Endothelial cell of umbilical vein (primary cell): ENCODE measurements at regions not wholly inside any gene's neighbourhood (a gene's known extent, or its start where the extent isn't known, plus 50 kb on each side); places are given as distances from the start of the nearest gene placed in this dataset.

Experiments used
- BruUV-seq: library from RNA; stranded (reverse); fragments of 400-500 nt; replicated peaks from 2 replicates; lab custom pipeline; 2021; lab: Mats Ljungman, UMichigan
- CTCF ChIA-PET: fragments of 300-600, 350-600 bp; sonication (Branson Sonifier 250); formaldehyde crosslinking; loops from one replicate; lab custom pipeline; 2021; ENCODE audit warnings: antibody characterized with exemption, inconsistent platforms; lab: Charles Lee
- POLR2A ChIA-PET: fragments of 300-600, 350-600 bp; sonication (Branson Sonifier 250); formaldehyde crosslinking; loops from one replicate; lab custom pipeline; 2021; ENCODE audit warnings: antibody characterized with exemption, inconsistent platforms; lab: Charles Lee
- DNase-seq: peaks from one replicate; pipeline ENCODE4 v3.0.0-alpha.2; 2011; ENCODE audit warnings: low read depth, low spot score
- FAIRE-seq: peaks from 2 replicates; lab custom pipeline; 2011; peaks lifted over from hg19 to GRCh38; lab: Jason Lieb, UNC
- H2AFZ ChIP-seq: 2 replicates; pipeline ENCODE4 v1.6.0; 2012; ENCODE audit warnings: low read depth, low read length, control low read depth, inconsistent platforms
- H3K27ac ChIP-seq: 2 replicates; pipeline ENCODE4 v1.5.1; 2011; ENCODE audit warnings: low read depth, mild to moderate bottlenecking, control low read depth, low read length, moderate library complexity; ENCODE audit not compliant: insufficient read depth
- H3K27me3 ChIP-seq, 2 experiments: 2 replicates each; pipeline versions ENCODE4 v1.6.0 to v1.6.1; 2011; ENCODE audit warnings: low read length in 2 of 2, mixed read lengths in 1 of 2; ENCODE audit not compliant: control insufficient read depth in 2 of 2, insufficient read depth in 2 of 2
- H3K36me3 ChIP-seq, 2 experiments: 2 replicates in 1 of 2; 3 replicates in 1 of 2; pipeline ENCODE4 v1.5.1; 2011; ENCODE audit warnings: low read length in 2 of 2, mild to moderate bottlenecking in 1 of 2, moderate library complexity in 1 of 2; ENCODE audit not compliant: control insufficient read depth in 2 of 2, insufficient read depth in 2 of 2; ENCODE audit errors: extremely low read depth in 1 of 2
- H3K4me1 ChIP-seq: 3 replicates; pipeline ENCODE4 v1.5.1; 2011; ENCODE audit warnings: mild to moderate bottlenecking, low read length; ENCODE audit not compliant: control insufficient read depth, insufficient read depth; ENCODE audit errors: extremely low read depth
- H3K4me2 ChIP-seq: 2 replicates; pipeline ENCODE4 v1.6.1; 2011; ENCODE audit warnings: low read length, control low read depth, mixed read lengths; ENCODE audit not compliant: insufficient read depth
- H3K4me3 ChIP-seq, 3 experiments: fragments of 200-600 bp in 1 of 3; sonication (generic), shearing (Covaris generic) in 1 of 3; replicated peaks in 1 of 3; 2 replicates each; pipeline ENCODE4 v1.5.1; 2011 to 2016; ENCODE audit warnings: control low read depth in 3 of 3, low read length in 3 of 3, mild to moderate bottlenecking in 2 of 3, inconsistent platforms in 1 of 3, low read depth in 1 of 3, moderate library complexity in 1 of 3; ENCODE audit not compliant: insufficient read depth in 1 of 3
- H3K79me2 ChIP-seq: 2 replicates; pipeline ENCODE4 v1.6.0; 2012; ENCODE audit warnings: low read length, inconsistent platforms; ENCODE audit not compliant: control insufficient read depth, insufficient read depth
- H3K9ac ChIP-seq: replicated peaks from 2 replicates; pipeline ENCODE3; 2011; ENCODE audit warnings: low read length, control low read depth; ENCODE audit not compliant: insufficient read depth; ENCODE audit errors: extremely low read depth
- H3K9me1 ChIP-seq: replicated peaks from 3 replicates; pipeline ENCODE4 v1.6.0; 2011; ENCODE audit warnings: mild to moderate bottlenecking, low read length; ENCODE audit not compliant: control insufficient read depth, insufficient read depth; ENCODE audit errors: extremely low read depth
- H3K9me3 ChIP-seq: replicated peaks from 2 replicates; pipeline ENCODE4 v1.5.1; 2012; ENCODE audit warnings: low read length, inconsistent platforms; ENCODE audit not compliant: control insufficient read depth, insufficient read depth
- H4K20me1 ChIP-seq: replicated peaks from 2 replicates; pipeline ENCODE3; 2011; ENCODE audit warnings: mild to moderate bottlenecking, low read length; ENCODE audit not compliant: control insufficient read depth, insufficient read depth; ENCODE audit errors: extremely low read depth
- EZH2 ChIP-seq: IDR thresholded peaks from 2 replicates; pipeline ENCODE4 v1.6.1; 2012; ENCODE audit warnings: borderline replicate concordance, low read depth, mild to moderate bottlenecking, moderate library complexity, low read length, inconsistent platforms; ENCODE audit not compliant: severe bottlenecking
- FOS ChIP-seq: IDR thresholded peaks from 2 replicates; pipeline ENCODE4 v1.6.1; 2011; ENCODE audit warnings: mild to moderate bottlenecking, low read length, moderate library complexity, borderline replicate concordance; ENCODE audit not compliant: insufficient read depth
- GATA2 ChIP-seq: IDR thresholded peaks from 2 replicates; pipeline ENCODE4 v1.7.0; 2011; ENCODE audit warnings: low read depth, mild to moderate bottlenecking, moderate library complexity, mixed read lengths, low read length; ENCODE audit not compliant: insufficient read length, insufficient read depth
- JUN ChIP-seq: IDR thresholded peaks from 2 replicates; pipeline ENCODE4 v1.6.1; 2011; ENCODE audit warnings: borderline replicate concordance, low read depth; ENCODE audit not compliant: insufficient read length, insufficient read depth
- MAX ChIP-seq: IDR thresholded peaks from 2 replicates; pipeline ENCODE4 v1.6.1; 2011; ENCODE audit not compliant: insufficient read depth, insufficient read length
- MYC ChIP-seq: IDR thresholded peaks from one replicate; pipeline ENCODE4 v1.6.1; 2011; ENCODE audit warnings: mild to moderate bottlenecking, low read depth, low read length
- POLR2A ChIP-seq: IDR thresholded peaks from 2 replicates; pipeline ENCODE4 v1.6.1; 2012; ENCODE audit warnings: low read depth, mild to moderate bottlenecking, control low read depth, low read length
- POLR2AphosphoS5 ChIP-seq: IDR thresholded peaks from 2 replicates; pipeline ENCODE4 v1.6.1; 2012; ENCODE audit warnings: low read depth, mild to moderate bottlenecking, control low read depth, low read length, moderate library complexity; ENCODE audit not compliant: insufficient read depth
- dilution Hi-C: fragments of 300-500 bp; cut with MboI; formaldehyde crosslinking; loops from one replicate; pipeline ENCODE4 v1.15.0; 2019; ENCODE audit warnings: low sequenced_read_pairs; ENCODE audit not compliant: extremely low pct_ligation_motif_present
- intact Hi-C: fragments of 100-400 bp; cut with micrococcal nuclease; formaldehyde crosslinking; loops from one replicate; pipeline ENCODE4 v1.10.0; 2022
- TF ChIP-seq, protein P1 (sequence below), 2 donors: IDR thresholded peaks; 1 replicate in 1 of 2; 2 replicates in 1 of 2; pipeline ENCODE4 v1.5.1; 2011; ENCODE audit warnings: low read length in 2 of 2, mild to moderate bottlenecking in 2 of 2, moderate library complexity in 2 of 2, control low read depth in 1 of 2, inconsistent platforms in 1 of 2, low read depth in 1 of 2; ENCODE audit not compliant: insufficient read depth in 1 of 2; ENCODE audit errors: extremely low read depth in 1 of 2

- CTCF ChIA-PET = no interaction called here
Measured at GRCh38 chr15:95120595-95120994, 889.2 kb downstream of the MCTP2 start.

More at GRCh38 chr15:95120595-95120994, 889.2 kb downstream of the MCTP2 start:
- Histone ChIP-seq H3K4me3 (no peak overlapping the region), H3K27me3 (no peaks in the 10 kb centered on the region), H3K79me2 (no peaks in the 10 kb centered on the region), H3K9me3 (no peaks in the 10 kb centered on the region), H3K4me2 (no peak overlapping the region), H4K20me1 (no peaks in the 10 kb centered on the region), H3K9me1 (no peaks in the 10 kb centered on the region), H2AFZ (no peak overlapping the region), H3K4me1 (no peaks in the 10 kb centered on the region), H3K36me3 (no peaks in the 10 kb centered on the region), H3K9ac (no peak overlapping the region), H3K27ac (no peak overlapping the region)
- FAIRE-seq (no peak), DNase-seq (no peak)
- BruUV-seq = no TSS peak
- dilution Hi-C loops = no loop called here
- intact Hi-C loops = no loop called here
- TF ChIP-seq MYC (no peak), POLR2A (no peak), POLR2AphosphoS5 (no peak), FOS (no peak), EZH2 (no peak), JUN (no peak), GATA2 (no peak), MAX (no peak)
- TF ChIP-seq, protein P1, sequence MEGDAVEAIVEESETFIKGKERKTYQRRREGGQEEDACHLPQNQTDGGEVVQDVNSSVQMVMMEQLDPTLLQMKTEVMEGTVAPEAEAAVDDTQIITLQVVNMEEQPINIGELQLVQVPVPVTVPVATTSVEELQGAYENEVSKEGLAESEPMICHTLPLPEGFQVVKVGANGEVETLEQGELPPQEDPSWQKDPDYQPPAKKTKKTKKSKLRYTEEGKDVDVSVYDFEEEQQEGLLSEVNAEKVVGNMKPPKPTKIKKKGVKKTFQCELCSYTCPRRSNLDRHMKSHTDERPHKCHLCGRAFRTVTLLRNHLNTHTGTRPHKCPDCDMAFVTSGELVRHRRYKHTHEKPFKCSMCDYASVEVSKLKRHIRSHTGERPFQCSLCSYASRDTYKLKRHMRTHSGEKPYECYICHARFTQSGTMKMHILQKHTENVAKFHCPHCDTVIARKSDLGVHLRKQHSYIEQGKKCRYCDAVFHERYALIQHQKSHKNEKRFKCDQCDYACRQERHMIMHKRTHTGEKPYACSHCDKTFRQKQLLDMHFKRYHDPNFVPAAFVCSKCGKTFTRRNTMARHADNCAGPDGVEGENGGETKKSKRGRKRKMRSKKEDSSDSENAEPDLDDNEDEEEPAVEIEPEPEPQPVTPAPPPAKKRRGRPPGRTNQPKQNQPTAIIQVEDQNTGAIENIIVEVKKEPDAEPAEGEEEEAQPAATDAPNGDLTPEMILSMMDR (IDR thresholded peaks at IDR 0.05; ENCODE audit: extremely low read depth in 1 of 2, insufficient read depth in 1 of 2, low read depth in 1 of 2, low read length in 2 of 2) = no peak
- POLR2A ChIA-PET = no interaction called here
